Type B pancreatic cell (in vitro differentiated cells): ENCODE measurements at regions not wholly inside any gene's neighbourhood (a gene's known extent, or its start where the extent isn't known, plus 50 kb on each side); places are given as distances from the start of the nearest gene placed in this dataset.
"Not testable (repeated sequence)": the region's sequence is repeated elsewhere in the genome, so short reads cannot be mapped to it uniquely, and the experiment has no call there.

ENCODE experiments used
- DNase-seq: peaks from one replicate; pipeline ENCODE4 v3.0.0; 2021; ENCODE audit warnings: mixed read lengths; ENCODE audit not compliant: unreplicated experiment; ENCODE audit errors: extremely low spot score
- H3K27ac Mint-ChIP-seq: 2 replicates; pipeline ENCODE4 v1.8.0; 2021; ENCODE audit warnings: mild to moderate bottlenecking, mixed read lengths
- H3K27me3 Mint-ChIP-seq: 2 replicates; pipeline ENCODE4 v1.8.0; 2021; ENCODE audit warnings: mixed read lengths
- H3K36me3 Mint-ChIP-seq: 2 replicates; pipeline ENCODE4 v1.8.0; 2021; ENCODE audit warnings: mixed read lengths
- H3K4me1 Mint-ChIP-seq: one replicate; pipeline ENCODE4 v1.8.0; 2021; ENCODE audit warnings: mixed read lengths; ENCODE audit not compliant: unreplicated experiment
- H3K4me3 Mint-ChIP-seq: 2 replicates; pipeline ENCODE4 v1.8.0; 2021; ENCODE audit warnings: mild to moderate bottlenecking, mixed read lengths
- H3K9me3 Mint-ChIP-seq: 2 replicates; pipeline ENCODE4 v1.8.0; 2021; ENCODE audit warnings: mixed read lengths
- TF ChIP-seq, protein P1 (sequence below): fragments of 200-600 bp; sonication (generic); conservative IDR thresholded peaks from 2 replicates; pipeline ENCODE4 v1.5.0; 2021; ENCODE audit warnings: antibody characterized with exemption, mild to moderate bottlenecking

- no peak overlapping the region for H3K27ac Mint-ChIP-seq
- H3K4me1 Mint-ChIP-seq: peaks cover 4% of the 10 kb centered on the region
- H3K27me3 Mint-ChIP-seq: no peaks in the 10 kb centered on the region
- DNase-seq: no peak
- no peak overlapping the region for H3K4me3 Mint-ChIP-seq
- no peaks in the 10 kb centered on the region for H3K36me3 Mint-ChIP-seq
- no peaks in the 10 kb centered on the region for H3K9me3 Mint-ChIP-seq
- TF ChIP-seq, protein P1, sequence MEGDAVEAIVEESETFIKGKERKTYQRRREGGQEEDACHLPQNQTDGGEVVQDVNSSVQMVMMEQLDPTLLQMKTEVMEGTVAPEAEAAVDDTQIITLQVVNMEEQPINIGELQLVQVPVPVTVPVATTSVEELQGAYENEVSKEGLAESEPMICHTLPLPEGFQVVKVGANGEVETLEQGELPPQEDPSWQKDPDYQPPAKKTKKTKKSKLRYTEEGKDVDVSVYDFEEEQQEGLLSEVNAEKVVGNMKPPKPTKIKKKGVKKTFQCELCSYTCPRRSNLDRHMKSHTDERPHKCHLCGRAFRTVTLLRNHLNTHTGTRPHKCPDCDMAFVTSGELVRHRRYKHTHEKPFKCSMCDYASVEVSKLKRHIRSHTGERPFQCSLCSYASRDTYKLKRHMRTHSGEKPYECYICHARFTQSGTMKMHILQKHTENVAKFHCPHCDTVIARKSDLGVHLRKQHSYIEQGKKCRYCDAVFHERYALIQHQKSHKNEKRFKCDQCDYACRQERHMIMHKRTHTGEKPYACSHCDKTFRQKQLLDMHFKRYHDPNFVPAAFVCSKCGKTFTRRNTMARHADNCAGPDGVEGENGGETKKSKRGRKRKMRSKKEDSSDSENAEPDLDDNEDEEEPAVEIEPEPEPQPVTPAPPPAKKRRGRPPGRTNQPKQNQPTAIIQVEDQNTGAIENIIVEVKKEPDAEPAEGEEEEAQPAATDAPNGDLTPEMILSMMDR: no peak
These were observed 161.3 kb downstream of the RTL9 start for GRCh38 chrX:110519906-110520452.

- not testable (repeated sequence) for DNase-seq, H3K36me3 Mint-ChIP-seq, H3K4me3 Mint-ChIP-seq, H3K27ac Mint-ChIP-seq, H3K4me1 Mint-ChIP-seq, H3K9me3 Mint-ChIP-seq, H3K27me3 Mint-ChIP-seq
These were observed 162.0 kb downstream of the RTL9 start for GRCh38 chrX:110520652-110521051.

GRCh38 chrX:110531873-110532580, 173.4 kb downstream of the RTL9 start:
- TF ChIP-seq, protein P1: no peak
- Mint-ChIP-seq H3K27me3 (no peaks in the 10 kb centered on the region), H3K4me3 (no peak overlapping the region), H3K9me3 (no peaks in the 10 kb centered on the region), H3K36me3 (no peaks in the 10 kb centered on the region), H3K4me1 (no peaks in the 10 kb centered on the region), H3K27ac (no peak overlapping the region)
- DNase-seq: no peak

DNA sequence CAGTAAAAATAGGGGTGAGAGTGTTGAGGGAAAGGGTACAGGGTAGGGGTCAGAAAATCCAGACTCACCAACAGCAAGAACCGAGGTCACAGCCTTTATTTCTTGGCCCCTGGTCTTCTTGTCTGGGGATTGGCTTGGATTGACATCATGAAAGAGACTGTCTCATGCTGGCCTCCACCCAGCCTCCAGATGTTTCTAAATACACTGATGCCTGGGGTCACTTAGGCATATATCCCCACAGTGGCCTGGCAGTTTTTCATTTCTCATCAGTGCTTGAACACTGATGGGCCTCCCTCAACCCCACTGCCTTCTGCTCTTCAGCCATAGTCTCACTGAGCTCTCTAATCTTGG, 173.9 kb downstream of the RTL9 start:
- Mint-ChIP-seq H3K4me3 (no peak overlapping the region), H3K4me1 (no peaks in the 10 kb centered on the region), H3K27ac (no peak overlapping the region), H3K9me3 (no peaks in the 10 kb centered on the region), H3K36me3 (no peaks in the 10 kb centered on the region), H3K27me3 (no peaks in the 10 kb centered on the region)
- no peak for DNase-seq
- TF ChIP-seq, protein P1: no peak

GRCh38 chrX:110536816-110537215, 178.2 kb downstream of the RTL9 start:
- Mint-ChIP-seq H3K4me1 (no peaks in the 10 kb centered on the region), H3K9me3 (no peaks in the 10 kb centered on the region), H3K27me3 (no peaks in the 10 kb centered on the region), H3K36me3 (no peaks in the 10 kb centered on the region), H3K27ac (no peak overlapping the region), H3K4me3 (no peak overlapping the region)
- TF ChIP-seq, protein P1: no peak
- DNase-seq: no peak

DNA sequence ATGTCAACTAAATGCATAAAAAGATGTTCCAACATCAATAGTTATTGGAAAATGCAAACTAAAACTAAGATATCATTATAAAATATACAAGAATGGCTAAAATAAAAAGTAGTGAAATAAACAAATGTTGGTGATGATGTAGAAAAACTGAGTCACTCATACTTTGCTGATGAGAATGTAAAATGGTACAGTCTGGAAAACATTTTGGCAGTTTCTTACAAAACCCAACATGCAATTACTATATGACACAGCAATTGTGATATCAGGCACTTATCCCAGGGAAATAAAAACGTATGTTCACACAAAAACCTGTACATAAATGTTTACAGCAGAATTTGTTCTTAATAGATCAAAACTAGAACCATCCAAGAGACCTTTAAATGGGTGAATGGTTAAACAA, 182.6 kb downstream of the RTL9 start:
- Mint-ChIP-seq H3K27me3 (no peaks in the 10 kb centered on the region), H3K4me1 (no peaks in the 10 kb centered on the region), H3K27ac (no peak overlapping the region), H3K4me3 (no peak overlapping the region), H3K9me3 (no peaks in the 10 kb centered on the region), H3K36me3 (no peaks in the 10 kb centered on the region)
- DNase-seq: no peak
- TF ChIP-seq, protein P1: no peak

GRCh38 chrX:110550854-110551253, 192.2 kb downstream of the RTL9 start:
- H3K36me3 Mint-ChIP-seq, DNase-seq, H3K27me3 Mint-ChIP-seq, H3K27ac Mint-ChIP-seq, H3K4me1 Mint-ChIP-seq, H3K9me3 Mint-ChIP-seq, H3K4me3 Mint-ChIP-seq: not testable (repeated sequence)
